Activated T-helper 17 cell treated with anti-CD3 and anti-CD28 coated beads, Interleukin-2, amount 50 U/mL, for 72 hours (primary cell): ENCODE measurements at regions not wholly inside any gene's neighbourhood (a gene's known extent, or its start where the extent isn't known, plus 50 kb on each side); places are given as distances from the start of the nearest gene placed in this dataset.

ENCODE experiments used
- ATAC-seq: fragments of 150-1000 bp; cut with Tn5 transposase; replicated peaks from 2 replicates; pipeline ENCODE4 v1.10.0; 2021; ENCODE audit warnings: mild to moderate bottlenecking, moderate library complexity
- H3K27ac Mint-ChIP-seq: one replicate; pipeline ENCODE4 v1.8.0; 2022; ENCODE audit warnings: mixed read lengths
- H3K27me3 Mint-ChIP-seq: one replicate; pipeline ENCODE4 v1.8.0; 2022; ENCODE audit warnings: mixed read lengths
- H3K36me3 Mint-ChIP-seq: one replicate; pipeline ENCODE4 v1.8.0; 2022; ENCODE audit warnings: low read depth, mild to moderate bottlenecking, mixed read lengths
- H3K4me1 Mint-ChIP-seq: one replicate; pipeline ENCODE4 v1.8.0; 2022; ENCODE audit warnings: mixed read lengths
- H3K4me3 Mint-ChIP-seq: one replicate; pipeline ENCODE4 v1.8.0; 2022; ENCODE audit warnings: mild to moderate bottlenecking, mixed read lengths
- H3K9me3 Mint-ChIP-seq: one replicate; pipeline ENCODE4 v1.8.0; 2022; ENCODE audit warnings: mixed read lengths

DNA sequence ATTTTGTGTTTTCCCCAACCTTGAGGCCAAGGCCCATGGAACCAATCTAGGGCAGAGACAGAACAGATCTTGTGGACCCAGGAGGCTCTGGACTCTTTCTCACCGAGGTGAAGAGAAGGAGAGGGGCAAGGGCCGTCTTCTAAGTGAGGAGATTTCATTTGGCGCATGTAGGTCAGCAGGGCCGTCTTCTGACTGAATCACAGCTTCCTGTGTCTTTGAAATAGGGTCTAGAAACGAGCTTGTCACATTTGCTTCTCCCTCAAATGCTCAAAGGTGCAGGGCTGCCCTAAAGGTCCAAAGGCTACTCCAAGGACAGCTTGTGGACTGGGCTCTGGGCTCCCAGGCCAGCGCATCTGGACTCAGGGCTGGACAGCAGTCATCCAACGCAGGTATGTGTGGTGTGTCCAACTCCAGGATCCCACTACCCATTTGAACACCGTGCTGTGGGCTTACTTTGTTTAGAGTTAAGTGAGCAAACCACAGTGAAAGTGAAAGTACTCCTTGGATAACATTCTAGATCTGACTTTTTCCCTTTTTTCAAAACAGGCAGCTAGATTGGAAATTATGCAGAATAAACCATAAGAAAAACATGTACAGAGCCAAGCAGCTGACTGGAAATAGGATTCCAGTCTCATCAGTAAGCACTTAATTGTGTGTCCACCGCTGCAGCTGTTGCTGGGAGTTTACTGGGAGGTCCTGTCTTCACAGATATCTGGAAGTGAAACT lies 357.0 kb downstream of the GADD45G start:
- Mint-ChIP-seq H3K9me3 (no peaks in the 10 kb centered on the region), H3K27me3 (peaks cover 4% of the 10 kb centered on the region), H3K4me3 (peak overlapping the region; percentile 59), H3K4me1 (peaks cover 15% of the 10 kb centered on the region), H3K27ac (peak overlapping the region; percentile 51), H3K36me3 (no peaks in the 10 kb centered on the region)
- peak; percentile 87 for ATAC-seq

DNA sequence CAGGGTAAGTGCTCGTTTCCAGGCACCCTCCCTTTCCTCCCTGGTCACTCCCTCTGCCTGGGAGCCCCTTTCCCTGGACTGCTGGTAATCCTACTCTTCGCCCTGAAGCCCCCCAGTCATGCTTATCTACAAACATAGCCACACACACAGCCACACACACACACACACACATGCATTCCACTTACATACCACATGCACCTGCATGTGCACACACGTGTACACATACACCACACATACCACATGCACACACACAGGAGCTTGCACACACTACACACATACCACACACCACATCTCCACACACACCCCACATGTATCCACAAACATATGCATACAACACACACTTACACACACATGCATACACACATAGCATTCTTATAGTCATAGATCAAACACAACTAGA lies 358.5 kb downstream of the GADD45G start:
- peaks cover 4% of the 10 kb centered on the region for H3K27me3 Mint-ChIP-seq
- peaks cover 15% of the 10 kb centered on the region for H3K4me1 Mint-ChIP-seq
- no peaks in the 10 kb centered on the region for H3K9me3 Mint-ChIP-seq
- H3K4me3 Mint-ChIP-seq: no peak overlapping the region
- no peak overlapping the region for H3K27ac Mint-ChIP-seq
- ATAC-seq: no peak
- H3K36me3 Mint-ChIP-seq: no peaks in the 10 kb centered on the region

DNA sequence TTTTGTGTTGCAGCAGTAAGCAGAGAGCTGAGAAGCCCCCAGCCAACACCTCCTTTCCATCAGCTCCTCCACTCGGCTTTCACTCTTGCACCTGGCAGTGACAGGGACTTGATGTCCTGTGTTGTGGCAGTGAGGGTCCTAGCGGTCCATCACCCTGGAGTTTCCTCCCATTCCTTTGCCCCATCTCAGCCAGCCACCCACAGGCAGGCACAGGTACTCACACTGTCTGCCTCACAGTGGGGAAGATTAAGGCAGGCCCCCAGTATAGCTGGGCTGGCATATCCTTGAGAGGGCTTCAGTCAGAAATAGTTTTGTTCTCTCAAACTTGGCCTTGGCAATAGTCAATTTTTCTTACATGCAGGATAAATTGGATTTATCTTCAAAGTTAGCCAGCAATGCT lies 362.7 kb downstream of the GADD45G start:
- peaks cover 4% of the 10 kb centered on the region for H3K27me3 Mint-ChIP-seq
- ATAC-seq: no peak
- peaks cover 14% of the 10 kb centered on the region for H3K4me1 Mint-ChIP-seq
- H3K27ac Mint-ChIP-seq: no peak overlapping the region
- no peaks in the 10 kb centered on the region for H3K9me3 Mint-ChIP-seq
- no peak overlapping the region for H3K4me3 Mint-ChIP-seq
- no peaks in the 10 kb centered on the region for H3K36me3 Mint-ChIP-seq

DNA sequence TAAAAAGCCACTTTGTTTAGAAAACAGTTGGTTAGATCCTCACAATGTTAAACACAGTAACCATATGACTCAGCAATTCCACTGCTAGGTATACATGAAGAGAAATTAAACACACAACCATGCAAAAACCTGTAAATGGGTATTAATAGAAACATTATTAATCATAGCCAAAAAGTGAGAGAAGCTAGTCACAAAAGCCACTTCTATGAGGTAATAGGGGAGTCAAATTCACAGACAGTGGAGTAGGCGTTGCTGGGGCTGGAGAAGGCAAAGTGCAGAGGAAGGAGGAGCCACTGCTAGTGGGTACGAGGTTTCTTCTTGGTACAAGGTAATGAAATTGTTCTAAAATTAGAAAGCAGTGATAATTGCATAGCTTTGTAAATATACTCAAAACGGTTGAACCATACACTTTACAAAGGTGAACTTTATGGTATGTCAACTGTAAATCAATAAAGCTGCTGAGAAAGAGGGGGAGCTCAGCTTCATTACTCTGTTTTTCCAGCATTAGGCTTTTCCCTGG lies 364.4 kb downstream of the GADD45G start:
- H3K4me3 Mint-ChIP-seq: peak overlapping the region; percentile 25
- H3K4me1 Mint-ChIP-seq: peaks cover 20% of the 10 kb centered on the region
- peak; percentile 92 for ATAC-seq
- no peaks in the 10 kb centered on the region for H3K36me3 Mint-ChIP-seq
- H3K9me3 Mint-ChIP-seq: no peaks in the 10 kb centered on the region
- H3K27ac Mint-ChIP-seq: peak overlapping the region; percentile 34
- H3K27me3 Mint-ChIP-seq: no peaks in the 10 kb centered on the region

DNA sequence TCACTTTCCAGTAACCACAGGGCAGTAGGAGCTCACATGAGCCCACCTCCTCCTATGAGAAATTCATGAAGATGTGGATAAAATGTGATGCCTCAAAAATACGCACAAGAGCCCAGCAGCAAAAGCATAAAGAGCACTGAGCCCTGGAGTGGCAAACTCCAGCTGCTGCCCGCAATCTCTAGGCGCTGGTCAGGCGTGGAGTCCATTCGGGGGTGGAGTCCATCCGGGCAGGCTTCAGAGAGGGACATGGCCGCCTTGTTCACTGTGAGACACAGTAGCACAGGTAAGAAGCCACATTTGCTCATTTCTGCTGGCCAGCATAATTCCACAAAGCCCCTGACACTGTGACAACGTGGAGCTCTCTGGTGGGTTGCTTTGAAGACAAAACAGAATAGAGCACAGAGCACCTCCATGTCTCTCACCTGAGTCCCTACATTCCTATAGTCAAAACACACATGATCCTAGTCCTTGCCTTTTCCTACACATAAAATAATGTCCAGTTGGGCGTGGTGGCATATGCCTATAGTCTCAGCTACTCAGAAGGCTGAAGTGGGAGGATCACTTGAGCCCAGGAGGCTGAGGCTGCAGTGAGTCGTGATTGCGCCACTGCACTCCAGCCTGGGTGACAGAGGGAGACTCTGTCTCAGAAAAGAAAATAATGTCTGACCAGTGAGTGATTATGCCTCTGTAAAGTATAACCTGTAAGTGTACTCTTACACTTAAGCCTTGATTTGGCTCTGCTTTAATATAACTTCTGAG lies 365.2 kb downstream of the GADD45G start:
- no peak for ATAC-seq

DNA sequence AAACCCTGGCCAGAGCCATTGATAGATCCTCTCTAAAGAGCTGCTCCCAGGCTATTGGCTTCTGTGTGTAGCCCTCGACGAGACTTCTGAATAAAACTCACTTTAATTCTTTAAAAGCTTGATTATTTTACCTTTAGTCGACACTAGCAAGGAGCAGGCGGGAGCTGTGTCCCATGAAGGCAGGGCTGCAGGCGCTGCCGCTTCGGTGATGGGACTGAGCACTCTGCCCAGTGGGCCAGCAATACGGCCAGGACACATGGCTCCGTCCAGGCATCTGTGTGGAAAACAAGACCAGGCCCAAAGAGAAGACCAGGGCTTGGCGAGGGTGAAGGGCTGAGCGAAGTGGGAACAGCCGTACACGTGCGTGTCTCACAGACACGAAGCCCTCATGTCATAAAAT lies 365.9 kb downstream of the GADD45G start:
- ATAC-seq: no peak
- no peak overlapping the region for H3K27ac Mint-ChIP-seq
- H3K36me3 Mint-ChIP-seq: no peaks in the 10 kb centered on the region
- H3K4me3 Mint-ChIP-seq: no peak overlapping the region
- no peaks in the 10 kb centered on the region for H3K27me3 Mint-ChIP-seq
- H3K4me1 Mint-ChIP-seq: peaks cover 20% of the 10 kb centered on the region
- no peaks in the 10 kb centered on the region for H3K9me3 Mint-ChIP-seq

More for the DNA sequence above, 365.2 kb downstream of the GADD45G start:
- no peaks in the 10 kb centered on the region for H3K27me3 Mint-ChIP-seq
- peak overlapping the region; percentile 34 for H3K27ac Mint-ChIP-seq
- H3K36me3 Mint-ChIP-seq: no peaks in the 10 kb centered on the region
- peaks cover 20% of the 10 kb centered on the region for H3K4me1 Mint-ChIP-seq
- no peaks in the 10 kb centered on the region for H3K9me3 Mint-ChIP-seq
- peak overlapping the region; percentile 25 for H3K4me3 Mint-ChIP-seq

- peak; percentile 38 for ATAC-seq
- H3K9me3 Mint-ChIP-seq: no peaks in the 10 kb centered on the region
- H3K27me3 Mint-ChIP-seq: no peaks in the 10 kb centered on the region
- H3K4me3 Mint-ChIP-seq: no peak overlapping the region
- peaks cover 20% of the 10 kb centered on the region for H3K4me1 Mint-ChIP-seq
- no peak overlapping the region for H3K27ac Mint-ChIP-seq
- H3K36me3 Mint-ChIP-seq: no peaks in the 10 kb centered on the region
These were observed 367.7 kb downstream of the GADD45G start for GRCh38 chr9:89972535-89972934.

GRCh38 chr9:89974582-89974981 lies 369.8 kb downstream of the GADD45G start:
- H3K27me3 Mint-ChIP-seq: peaks cover 14% of the 10 kb centered on the region
- no peak overlapping the region for H3K4me3 Mint-ChIP-seq
- no peaks in the 10 kb centered on the region for H3K9me3 Mint-ChIP-seq
- H3K27ac Mint-ChIP-seq: no peak overlapping the region
- ATAC-seq: no peak
- H3K36me3 Mint-ChIP-seq: no peaks in the 10 kb centered on the region
- peaks cover 8% of the 10 kb centered on the region for H3K4me1 Mint-ChIP-seq

DNA sequence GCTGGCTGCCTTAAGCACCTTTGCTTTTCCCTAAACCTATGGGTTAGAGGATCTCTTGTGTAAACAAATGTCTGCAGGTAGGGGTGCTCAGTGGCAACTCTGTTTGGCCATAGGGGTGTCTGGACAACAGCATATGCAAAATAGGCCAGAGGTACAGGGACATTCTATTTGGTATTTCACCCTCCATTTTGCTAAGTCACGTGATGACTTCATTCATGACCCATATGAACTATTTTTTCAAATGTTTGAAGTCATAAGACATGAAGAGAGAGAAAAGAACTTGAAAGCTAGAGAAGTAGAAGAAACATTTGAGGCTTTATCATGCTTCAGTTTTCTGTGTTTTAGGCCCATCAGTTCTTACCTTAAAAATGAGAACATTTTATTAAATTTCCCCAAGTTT lies 370.2 kb downstream of the GADD45G start:
- Mint-ChIP-seq H3K27me3 (peaks cover 14% of the 10 kb centered on the region), H3K27ac (no peak overlapping the region), H3K4me1 (peaks cover 5% of the 10 kb centered on the region), H3K9me3 (no peaks in the 10 kb centered on the region), H3K36me3 (no peaks in the 10 kb centered on the region), H3K4me3 (no peak overlapping the region)
- no peak for ATAC-seq

DNA sequence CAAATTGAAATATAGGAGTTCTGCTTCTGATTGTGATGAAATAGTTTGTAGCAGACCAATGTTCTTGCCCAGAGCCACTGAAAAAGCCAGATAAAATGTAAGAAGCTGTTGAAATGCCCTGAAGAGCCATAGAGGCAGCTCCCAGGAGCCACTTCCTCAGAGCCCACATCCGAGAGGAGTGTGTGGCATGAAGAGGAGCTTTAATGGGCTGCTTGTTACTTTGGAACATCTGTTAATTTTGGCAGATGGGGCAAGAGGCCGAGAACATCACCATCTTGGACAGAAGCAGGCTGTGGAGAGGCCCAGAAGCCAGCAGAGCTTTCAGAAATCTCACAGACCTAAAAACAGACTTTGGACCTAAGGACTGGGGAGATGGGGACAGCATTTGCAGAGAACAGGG lies 370.8 kb downstream of the GADD45G start:
- Mint-ChIP-seq H3K9me3 (no peaks in the 10 kb centered on the region), H3K27ac (no peak overlapping the region), H3K36me3 (no peaks in the 10 kb centered on the region), H3K27me3 (peaks cover 14% of the 10 kb centered on the region), H3K4me1 (peaks cover 5% of the 10 kb centered on the region), H3K4me3 (no peak overlapping the region)
- ATAC-seq: no peak

DNA sequence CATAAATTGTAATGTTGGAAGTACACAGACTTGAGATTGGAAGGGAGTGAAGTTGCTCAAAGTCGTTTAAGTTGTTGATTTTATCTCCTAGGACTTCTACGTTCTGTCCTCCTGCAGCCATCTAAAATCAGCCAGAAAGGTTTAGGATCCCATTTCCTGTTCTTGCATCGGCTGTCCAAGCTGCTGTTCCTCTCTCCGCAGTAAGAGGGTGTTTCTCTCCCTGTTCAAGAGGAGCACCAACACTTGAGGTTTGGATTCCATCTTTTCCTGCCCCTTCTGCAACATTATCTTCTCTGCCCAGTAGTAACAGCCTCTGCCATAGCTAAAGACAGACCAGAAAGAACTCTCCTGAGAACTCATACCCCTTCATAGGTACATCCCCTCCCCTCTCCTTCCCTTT lies 373.4 kb downstream of the GADD45G start:
- no peak overlapping the region for H3K4me3 Mint-ChIP-seq
- no peaks in the 10 kb centered on the region for H3K36me3 Mint-ChIP-seq
- peaks cover 10% of the 10 kb centered on the region for H3K4me1 Mint-ChIP-seq
- peaks cover 23% of the 10 kb centered on the region for H3K27me3 Mint-ChIP-seq
- H3K9me3 Mint-ChIP-seq: no peaks in the 10 kb centered on the region
- no peak for ATAC-seq
- H3K27ac Mint-ChIP-seq: no peak overlapping the region

DNA sequence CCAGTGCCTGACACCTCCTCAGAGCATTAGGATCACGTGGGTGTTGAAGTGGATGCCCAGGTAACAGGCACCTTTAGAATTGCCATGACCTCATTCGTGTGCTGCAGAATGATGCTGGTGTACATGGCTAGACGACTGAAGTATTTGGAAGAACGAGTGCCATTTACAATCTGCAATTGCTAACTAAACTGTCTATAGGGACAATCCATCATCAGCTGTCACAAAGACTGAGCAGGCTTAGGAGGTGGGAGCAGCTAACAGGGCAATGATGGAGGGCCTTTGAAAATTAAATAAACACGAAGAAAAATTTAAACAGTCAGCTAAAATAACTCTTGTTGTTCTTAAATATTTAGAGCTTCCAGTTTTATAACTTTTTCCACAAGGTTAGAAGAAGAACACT lies 375.8 kb downstream of the GADD45G start:
- Mint-ChIP-seq H3K9me3 (no peaks in the 10 kb centered on the region), H3K27ac (no peak overlapping the region), H3K4me1 (peaks cover 29% of the 10 kb centered on the region), H3K4me3 (no peak overlapping the region), H3K27me3 (peaks cover 23% of the 10 kb centered on the region), H3K36me3 (no peaks in the 10 kb centered on the region)
- no peak for ATAC-seq

GRCh38 chr9:89982016-89982415 lies 377.2 kb downstream of the GADD45G start:
- no peak for ATAC-seq
- H3K27me3 Mint-ChIP-seq: peaks cover 26% of the 10 kb centered on the region
- H3K9me3 Mint-ChIP-seq: no peaks in the 10 kb centered on the region
- H3K4me3 Mint-ChIP-seq: no peak overlapping the region
- H3K4me1 Mint-ChIP-seq: peaks cover 29% of the 10 kb centered on the region
- H3K36me3 Mint-ChIP-seq: no peaks in the 10 kb centered on the region
- H3K27ac Mint-ChIP-seq: peak overlapping the region; percentile 91

- ATAC-seq: peak; percentile 72
- peaks cover 26% of the 10 kb centered on the region for H3K27me3 Mint-ChIP-seq
- H3K36me3 Mint-ChIP-seq: no peaks in the 10 kb centered on the region
- peaks cover 29% of the 10 kb centered on the region for H3K4me1 Mint-ChIP-seq
- H3K27ac Mint-ChIP-seq: peak overlapping the region; percentile 91
- peak overlapping the region; percentile 72 for H3K4me3 Mint-ChIP-seq
- H3K9me3 Mint-ChIP-seq: no peaks in the 10 kb centered on the region
These were observed 378.6 kb downstream of the GADD45G start for GRCh38 chr9:89983411-89983810.

GRCh38 chr9:89984214-89984613 lies 379.4 kb downstream of the GADD45G start:
- H3K4me3 Mint-ChIP-seq: peak overlapping the region; percentile 72
- H3K9me3 Mint-ChIP-seq: no peaks in the 10 kb centered on the region
- H3K4me1 Mint-ChIP-seq: peaks cover 29% of the 10 kb centered on the region
- peak; percentile 73 for ATAC-seq
- no peaks in the 10 kb centered on the region for H3K36me3 Mint-ChIP-seq
- H3K27ac Mint-ChIP-seq: peak overlapping the region; percentile 91
- peaks cover 18% of the 10 kb centered on the region for H3K27me3 Mint-ChIP-seq
